OCI-LY7 (cell line): ENCODE measurements at regions not wholly inside any gene's neighbourhood (a gene's known extent, or its start where the extent isn't known, plus 50 kb on each side); places are given as distances from the start of the nearest gene placed in this dataset.

Experiments
- BruUV-seq: library from RNA; stranded (reverse); fragments of 400-500 nt; replicated peaks from 2 replicates; lab custom pipeline; 2021; lab: Mats Ljungman, UMichigan
- CTCF ChIA-PET: fragments of 300-600 bp; sonication (Branson Sonifier 250); formaldehyde crosslinking; loops from one replicate; lab custom pipeline; 2022; ENCODE audit warnings: antibody characterized with exemption; ENCODE audit not compliant: unreplicated experiment; lab: Charles Lee
- POLR2A ChIA-PET: fragments of 300-600 bp; sonication (Branson Sonifier 250); formaldehyde crosslinking; loops from one replicate; lab custom pipeline; 2022; ENCODE audit warnings: antibody characterized with exemption; lab: Charles Lee
- DNase-seq: peaks from one replicate; pipeline ENCODE4 v3.0.0-alpha.2; 2015; ENCODE audit warnings: low spot score
- H2AFZ ChIP-seq: fragments of 200-600 bp; sonication (generic), shearing (Covaris generic); 2 replicates; pipeline ENCODE4 v1.6.1; 2014; ENCODE audit warnings: mild to moderate bottlenecking, antibody characterized with exemption, low read length, moderate library complexity
- H3K27ac ChIP-seq: fragments of 200-600 bp; sonication (generic); 2 replicates; pipeline ENCODE4 v1.5.1; 2014; ENCODE audit warnings: mixed run types, low read depth, mild to moderate bottlenecking, moderate library complexity, low read length, inconsistent platforms; ENCODE audit not compliant: poor library complexity, severe bottlenecking
- H3K36me3 ChIP-seq: fragments of 200-600 bp; sonication (generic); 2 replicates; pipeline ENCODE4 v1.6.1; 2014; ENCODE audit warnings: mild to moderate bottlenecking, antibody characterized with exemption, low read length, moderate library complexity, mixed read lengths; ENCODE audit not compliant: insufficient read depth
- H3K4me1 ChIP-seq: fragments of 200-600 bp; sonication (generic); 2 replicates; pipeline ENCODE4 v1.5.1; 2014; ENCODE audit warnings: mild to moderate bottlenecking, low read length; ENCODE audit not compliant: insufficient read depth, poor library complexity, severe bottlenecking
- H3K4me2 ChIP-seq: fragments of 200-600 bp; sonication (generic); 2 replicates; pipeline ENCODE4 v1.6.1; 2014; ENCODE audit warnings: mild to moderate bottlenecking, low read length
- H3K4me3 ChIP-seq: fragments of 200-600 bp; sonication (generic); 2 replicates; pipeline ENCODE4 v1.5.1; 2014; ENCODE audit warnings: mild to moderate bottlenecking, low read depth, low read length; ENCODE audit not compliant: poor library complexity, severe bottlenecking
- H3K79me2 ChIP-seq: fragments of 200-600 bp; sonication (generic); 2 replicates; pipeline ENCODE4 v1.6.1; 2016; ENCODE audit warnings: low read depth, mild to moderate bottlenecking, low read length, moderate library complexity, mixed read lengths; ENCODE audit not compliant: insufficient read depth
- H3K9me2 ChIP-seq: fragments of 200-600 bp; sonication (generic); 2 replicates; pipeline ENCODE4 v1.6.1; 2016; ENCODE audit warnings: mild to moderate bottlenecking, low read length, mixed read lengths; ENCODE audit not compliant: insufficient read depth
- H3K9me3 ChIP-seq: fragments of 200-600 bp; sonication (generic); 2 replicates; pipeline ENCODE4 v1.6.1; 2014; ENCODE audit warnings: mild to moderate bottlenecking, mixed run types, low read length, mixed read lengths
- H4K20me1 ChIP-seq: fragments of 200-600 bp; sonication (generic); 2 replicates; pipeline ENCODE4 v1.6.1; 2014; ENCODE audit warnings: mild to moderate bottlenecking, antibody characterized with exemption, low read length, moderate library complexity, mixed read lengths; ENCODE audit not compliant: insufficient read depth
- CTCF ChIP-seq: fragments of 200-600 bp; sonication (generic); conservative IDR thresholded peaks from 2 replicates; pipeline ENCODE4 v1.5.1; 2014; ENCODE audit warnings: mild to moderate bottlenecking, antibody characterized with exemption, low read length, moderate library complexity, mixed read lengths
- EZH2phosphoT487 ChIP-seq: fragments of 200-600 bp; sonication (generic); IDR thresholded peaks from 2 replicates; pipeline ENCODE4 v1.6.1; 2018; ENCODE audit warnings: low read depth, borderline replicate concordance, mild to moderate bottlenecking, mixed run types, antibody characterized with exemption, low read length, moderate library complexity, mixed read lengths
- intact Hi-C: fragments of 100-400 bp; cut with micrococcal nuclease; formaldehyde crosslinking; loops from one replicate; pipeline ENCODE4 v1.10.0; 2022; ENCODE audit not compliant: unreplicated experiment

DNA sequence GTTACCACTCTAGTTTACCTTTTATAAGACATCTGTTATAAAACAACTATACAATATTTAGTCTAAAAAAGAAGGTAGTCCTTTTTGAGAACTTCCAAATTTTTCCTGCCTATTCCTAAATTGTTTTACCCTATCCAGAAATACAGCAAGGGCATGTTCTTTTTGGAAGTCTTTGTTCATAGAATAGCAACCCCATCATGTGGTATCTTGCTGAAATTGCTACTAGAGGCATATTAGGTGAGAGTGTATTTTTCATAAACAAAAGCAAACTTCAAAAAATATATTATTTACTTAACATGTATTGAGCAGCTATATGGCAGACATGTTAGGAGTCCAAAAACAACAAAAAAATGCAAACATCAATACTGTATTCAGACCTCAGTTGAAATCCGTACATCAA, 371.8 kb upstream of the NRSN1 start:
- intact Hi-C loops, result no loop called here
- Histone ChIP-seq H3K9me3 (0 out of 2 replicates have a peak, but pooled peaks cover 5% of the 10 kb centered on the region), H3K36me3 (no peaks in the 10 kb centered on the region), H3K4me2 (no peak overlapping the region), H3K27ac (no peak overlapping the region), H3K79me2 (no peaks in the 10 kb centered on the region), H3K9me2 (no peaks in the 10 kb centered on the region; the same call in 1 of the 2 replicates), H3K4me1 (no peaks in the 10 kb centered on the region), H4K20me1 (no peaks in the 10 kb centered on the region), H2AFZ (no peak overlapping the region), H3K4me3 (no peak overlapping the region)
- CTCF ChIA-PET, result no interaction called here
- TF ChIP-seq CTCF (peak; percentile 26; the same call in 1 of the 2 replicates), EZH2phosphoT487 (no peak)
- no TSS peak for BruUV-seq
- POLR2A ChIA-PET, result no interaction called here
- no peak for DNase-seq

DNA sequence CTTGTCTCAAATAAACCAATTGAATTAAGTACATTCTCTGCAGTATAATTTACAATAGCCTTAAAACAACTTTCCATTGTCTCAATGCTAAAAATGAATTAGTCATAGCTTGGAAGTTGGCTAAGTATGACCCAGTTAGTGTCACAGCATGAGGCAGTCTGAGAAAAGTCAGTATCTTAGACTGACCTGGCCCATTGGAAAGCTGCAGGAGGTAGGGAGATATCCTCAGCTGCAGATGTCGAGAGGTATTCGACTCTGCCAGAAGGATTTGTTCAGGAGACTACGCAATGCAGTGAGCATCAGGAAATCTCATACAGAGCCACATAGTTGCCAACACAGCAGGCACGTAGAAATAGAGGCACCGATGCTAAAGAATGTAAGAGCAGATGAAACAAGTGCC, 350.9 kb upstream of the NRSN1 start:
- Histone ChIP-seq H3K27ac (no peak overlapping the region), H4K20me1 (no peaks in the 10 kb centered on the region), H3K4me2 (no peak overlapping the region), H3K36me3 (no peaks in the 10 kb centered on the region), H3K4me1 (no peaks in the 10 kb centered on the region), H3K4me3 (no peak overlapping the region), H3K9me2 (no peaks in the 10 kb centered on the region), H3K9me3 (no peaks in the 10 kb centered on the region), H3K79me2 (no peaks in the 10 kb centered on the region), H2AFZ (no peak overlapping the region)
- BruUV-seq, result no TSS peak
- TF ChIP-seq CTCF, result no peak
- no peak for TF ChIP-seq EZH2phosphoT487
- intact Hi-C loops, result no loop called here
- CTCF ChIA-PET, result no interaction called here
- POLR2A ChIA-PET, result no interaction called here
- no peak for DNase-seq

GRCh38 chr6:23783901-23784300, 342.1 kb upstream of the NRSN1 start:
- intact Hi-C loops, result no loop called here
- BruUV-seq, result no TSS peak
- no peak overlapping the region for H3K4me2 ChIP-seq
- H3K4me1 ChIP-seq, result no peaks in the 10 kb centered on the region
- no peak overlapping the region for H2AFZ ChIP-seq
- TF ChIP-seq CTCF (no peak), EZH2phosphoT487 (no peak)
- H3K4me3 ChIP-seq, result no peak overlapping the region
- no peaks in the 10 kb centered on the region for H3K9me2 ChIP-seq
- no peak overlapping the region for H3K27ac ChIP-seq
- DNase-seq, result no peak
- POLR2A ChIA-PET, result no interaction called here
- no peaks in the 10 kb centered on the region for H3K36me3 ChIP-seq
- CTCF ChIA-PET, result no interaction called here
- no peaks in the 10 kb centered on the region for H3K79me2 ChIP-seq
- H4K20me1 ChIP-seq, result no peaks in the 10 kb centered on the region
- H3K9me3 ChIP-seq, result no peaks in the 10 kb centered on the region
